Prostate gland (tissue), 2 donors: ENCODE measurements at regions not wholly inside any gene's neighbourhood (a gene's known extent, or its start where the extent isn't known, plus 50 kb on each side); places are given as distances from the start of the nearest gene placed in this dataset.

Experiments used
- DNase-seq: peaks from one replicate; pipeline ENCODE4 v3.0.0-alpha.2; 2019; ENCODE audit warnings: low spot score
- H3K27ac ChIP-seq, 2 donors: fragments of 200-600 bp; sonication (generic); 2 replicates each; pipeline ENCODE4 v1.5.1; 2017 to 2019
- H3K27me3 ChIP-seq: fragments of 200-600 bp; sonication (generic); replicated peaks from 2 replicates; pipeline ENCODE4 v1.5.1; 2019; ENCODE audit not compliant: insufficient read depth
- H3K36me3 ChIP-seq, 2 donors: fragments of 200-600 bp; sonication (generic); 1 replicate in 1 of 2; 2 replicates in 1 of 2; pipeline versions ENCODE4 v1.5.1 to v1.8.1; 2017 to 2019
- H3K4me1 ChIP-seq: fragments of 200-600 bp; sonication (generic); replicated peaks from 2 replicates; pipeline ENCODE4 v1.5.1; 2019
- H3K4me3 ChIP-seq, 2 donors: fragments of 200-600 bp; sonication (generic); 2 replicates each; pipeline ENCODE4 v1.5.1; 2017 to 2019
- H3K9me3 ChIP-seq: fragments of 200-600 bp; sonication (generic); 2 replicates; pipeline ENCODE4 v1.5.1; 2017
- POLR2A ChIP-seq: fragments of 450-650 bp; IDR thresholded peaks from one replicate; pipeline ENCODE4 v1.6.1; 2016; ENCODE audit warnings: antibody characterized with exemption, mild to moderate bottlenecking
- POLR2AphosphoS5 ChIP-seq: sonication (generic); formaldehyde crosslinking; IDR thresholded peaks from one replicate; pipeline ENCODE4 v1.6.1; 2017; ENCODE audit warnings: antibody characterized with exemption
- WGBS: methylation state at CpG from one replicate; pipeline ENCODE4 v1.1.5; 2018; 5-methylcytosine and 5-hydroxymethylcytosine counted together
- intact Hi-C: fragments of 100-400 bp; cut with DNase I; formaldehyde crosslinking; loops from one replicate; pipeline ENCODE4 v1.14.2; 2022
- TF ChIP-seq, protein P1 (sequence below), 4 experiments: fragments of 200-600 bp in 2 of 4; fragments of 450-650 bp in 2 of 4; sonication (generic) in 2 of 4; IDR thresholded peaks; 1 replicate in 3 of 4; 2 replicates in 1 of 4; pipeline ENCODE4 v1.5.1; 2016 to 2019; ENCODE audit warnings: antibody characterized with exemption in 4 of 4, mild to moderate bottlenecking in 2 of 4, moderate library complexity in 2 of 4

DNA sequence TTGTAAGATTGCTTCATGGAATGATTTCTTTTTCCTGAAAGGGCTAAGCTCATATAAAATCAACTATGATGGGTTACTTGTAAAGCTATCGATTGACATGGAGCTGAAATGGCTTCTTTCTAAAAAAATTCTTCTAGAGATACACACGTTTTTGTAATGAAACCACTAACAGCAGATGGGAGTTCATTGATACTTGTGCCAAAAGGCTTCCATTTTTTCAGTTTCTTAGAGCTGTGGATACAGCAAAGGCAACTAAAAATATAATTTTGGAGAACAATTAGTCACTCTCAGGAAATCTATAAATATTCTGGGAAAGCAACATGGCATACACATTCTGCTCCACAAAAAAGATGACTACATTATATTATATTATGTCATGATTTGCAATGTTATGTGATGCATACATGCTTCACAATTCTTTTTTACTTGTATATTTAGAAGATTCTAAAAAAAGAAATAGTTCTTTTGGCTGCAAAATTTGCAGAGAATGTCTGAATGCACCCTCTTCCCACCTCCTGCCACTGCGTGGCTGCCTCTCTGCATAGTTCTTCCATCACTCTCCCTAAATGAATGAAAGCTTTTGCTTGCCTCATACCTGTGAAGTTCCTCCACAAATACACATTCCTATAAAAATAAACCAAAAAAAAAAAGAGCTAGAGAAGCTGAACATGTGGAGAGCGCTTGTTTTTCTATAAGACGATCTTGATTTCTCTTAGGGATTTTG is 802.5 kb downstream of the EFNB2 start:
- Histone ChIP-seq H3K36me3 (no peaks in the 10 kb centered on the region), H3K27me3 (no peaks in the 10 kb centered on the region), H3K9me3 (no peaks in the 10 kb centered on the region), H3K27ac (no peak overlapping the region), H3K4me3 (no peak overlapping the region), H3K4me1 (no peaks in the 10 kb centered on the region)
- no peak for DNase-seq
- TF ChIP-seq POLR2AphosphoS5 (no peak), POLR2A (no peak)
- TF ChIP-seq, protein P1, sequence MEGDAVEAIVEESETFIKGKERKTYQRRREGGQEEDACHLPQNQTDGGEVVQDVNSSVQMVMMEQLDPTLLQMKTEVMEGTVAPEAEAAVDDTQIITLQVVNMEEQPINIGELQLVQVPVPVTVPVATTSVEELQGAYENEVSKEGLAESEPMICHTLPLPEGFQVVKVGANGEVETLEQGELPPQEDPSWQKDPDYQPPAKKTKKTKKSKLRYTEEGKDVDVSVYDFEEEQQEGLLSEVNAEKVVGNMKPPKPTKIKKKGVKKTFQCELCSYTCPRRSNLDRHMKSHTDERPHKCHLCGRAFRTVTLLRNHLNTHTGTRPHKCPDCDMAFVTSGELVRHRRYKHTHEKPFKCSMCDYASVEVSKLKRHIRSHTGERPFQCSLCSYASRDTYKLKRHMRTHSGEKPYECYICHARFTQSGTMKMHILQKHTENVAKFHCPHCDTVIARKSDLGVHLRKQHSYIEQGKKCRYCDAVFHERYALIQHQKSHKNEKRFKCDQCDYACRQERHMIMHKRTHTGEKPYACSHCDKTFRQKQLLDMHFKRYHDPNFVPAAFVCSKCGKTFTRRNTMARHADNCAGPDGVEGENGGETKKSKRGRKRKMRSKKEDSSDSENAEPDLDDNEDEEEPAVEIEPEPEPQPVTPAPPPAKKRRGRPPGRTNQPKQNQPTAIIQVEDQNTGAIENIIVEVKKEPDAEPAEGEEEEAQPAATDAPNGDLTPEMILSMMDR (IDR thresholded peaks at IDR 0.05), result no peak
- intact Hi-C loops, result no loop called here
- WGBS, result 76% methylated on average over 5 of the region's 5 CpGs

DNA sequence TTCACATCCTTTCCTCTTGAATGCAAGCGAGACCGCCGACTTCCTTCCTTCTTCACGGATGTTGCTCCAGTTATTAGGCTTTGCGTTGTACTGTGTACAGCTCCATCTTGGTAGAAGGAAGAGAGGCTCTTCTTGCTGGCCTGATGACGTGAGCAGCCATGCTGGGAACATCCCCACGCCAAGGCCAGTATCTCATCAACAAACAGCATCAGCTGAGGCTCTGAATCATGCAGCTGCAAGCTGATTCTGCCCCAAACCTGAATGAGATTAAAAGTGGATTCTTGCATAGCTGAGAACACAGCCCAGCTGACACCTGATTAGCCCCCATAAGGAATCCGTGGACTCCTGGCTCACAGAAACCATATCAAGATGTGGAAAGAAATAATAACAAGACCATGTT is 809.6 kb downstream of the EFNB2 start:
- DNase-seq, result no peak
- H3K36me3 ChIP-seq, result no peaks in the 10 kb centered on the region
- H3K4me3 ChIP-seq, result no peak overlapping the region
- H3K4me1 ChIP-seq, result no peaks in the 10 kb centered on the region
- H3K27me3 ChIP-seq, result no peaks in the 10 kb centered on the region
- H3K9me3 ChIP-seq, result no peaks in the 10 kb centered on the region
- TF ChIP-seq, protein P1 (IDR thresholded peaks at IDR 0.05), result no peak
- TF ChIP-seq POLR2AphosphoS5 (no peak), POLR2A (no peak)
- H3K27ac ChIP-seq, result no peak overlapping the region
- WGBS, result 93% methylated on average over 8 of the region's 8 CpGs
- intact Hi-C loops, result no loop called here

DNA sequence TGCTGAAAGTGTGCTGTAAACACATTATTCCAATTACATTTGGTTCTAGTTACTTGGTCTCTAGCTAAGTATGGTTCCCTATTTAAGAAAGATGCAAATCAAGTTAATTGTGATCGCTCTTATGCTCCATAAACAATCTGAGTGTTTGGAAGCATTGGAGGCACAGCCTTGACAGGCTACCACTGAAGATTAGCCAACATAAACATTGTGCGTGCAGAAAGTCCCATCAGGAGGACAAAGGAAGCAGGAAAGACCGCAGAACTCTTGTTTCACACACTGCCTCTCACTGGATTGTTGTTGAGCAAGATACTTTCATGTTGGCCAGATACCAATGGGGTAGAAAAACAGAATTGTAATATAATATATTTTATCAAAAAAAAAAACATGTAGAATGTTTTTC is 814.4 kb downstream of the EFNB2 start:
- DNase-seq, result peak; percentile 13
- Histone ChIP-seq H3K36me3 (no peaks in the 10 kb centered on the region), H3K27me3 (no peaks in the 10 kb centered on the region), H3K4me3 (no peak overlapping the region), H3K27ac (no peak overlapping the region), H3K9me3 (no peaks in the 10 kb centered on the region), H3K4me1 (no peaks in the 10 kb centered on the region)
- intact Hi-C loops, result no loop called here
- TF ChIP-seq, protein P1 (IDR thresholded peaks at IDR 0.05), result no peak
- TF ChIP-seq POLR2AphosphoS5 (peak; percentile 22), POLR2A (no peak)
- WGBS, result 15% methylated on average over 3 of the region's 3 CpGs

DNA sequence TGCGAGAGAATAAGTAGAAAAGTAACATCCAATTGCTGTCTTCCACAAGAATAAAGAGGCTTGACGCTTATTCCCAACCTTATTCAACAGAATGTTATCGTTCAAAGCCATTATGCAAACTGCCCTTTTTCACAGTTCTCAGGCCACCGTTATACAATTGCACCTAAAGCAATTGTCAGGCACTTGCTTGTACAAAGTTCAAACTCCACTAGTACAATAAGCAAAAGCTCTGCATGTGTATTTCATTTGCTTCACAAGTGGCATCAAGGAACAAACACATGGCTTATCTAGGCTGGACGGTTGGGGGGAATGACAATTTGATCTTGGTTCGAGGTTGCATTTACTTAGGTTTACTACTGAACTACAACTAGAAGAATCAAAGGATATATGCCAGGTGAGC is 815.6 kb downstream of the EFNB2 start:
- no peak for DNase-seq
- intact Hi-C loops, result no loop called here
- TF ChIP-seq, protein P1 (IDR thresholded peaks at IDR 0.05), result no peak
- TF ChIP-seq POLR2A (no peak), POLR2AphosphoS5 (no peak)
- no peak overlapping the region for H3K4me3 ChIP-seq
- H3K9me3 ChIP-seq, result no peaks in the 10 kb centered on the region
- no peaks in the 10 kb centered on the region for H3K27me3 ChIP-seq
- no peaks in the 10 kb centered on the region for H3K4me1 ChIP-seq
- H3K27ac ChIP-seq, result no peak overlapping the region
- H3K36me3 ChIP-seq, result no peaks in the 10 kb centered on the region
- 79% methylated on average over 6 of the region's 6 CpGs for WGBS

DNA sequence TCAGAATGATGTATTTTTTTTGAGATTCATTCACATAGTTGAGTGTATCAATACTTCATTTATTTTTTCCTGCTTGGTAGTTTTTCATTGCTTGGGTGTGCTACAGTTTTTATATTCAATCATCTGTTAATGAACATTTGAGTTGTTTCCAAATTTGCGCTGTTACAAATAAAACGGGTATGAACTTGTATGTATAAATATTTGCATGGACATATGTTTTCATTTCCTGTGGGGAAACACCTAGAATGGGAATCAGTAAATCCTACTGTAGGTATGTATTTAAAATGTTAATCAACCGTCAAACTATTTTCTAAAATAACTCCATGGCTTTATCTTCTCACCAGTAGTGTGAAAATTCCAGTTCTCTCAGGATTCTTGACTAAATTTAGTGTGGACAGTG is 826.3 kb downstream of the EFNB2 start:
- no peaks in the 10 kb centered on the region for H3K9me3 ChIP-seq
- TF ChIP-seq, protein P1 (IDR thresholded peaks at IDR 0.05), result no peak
- TF ChIP-seq POLR2A (no peak), POLR2AphosphoS5 (no peak)
- WGBS, result 79% methylated on average over 3 of the region's 3 CpGs
- no peak overlapping the region for H3K4me3 ChIP-seq
- intact Hi-C loops, result no loop called here
- no peaks in the 10 kb centered on the region for H3K36me3 ChIP-seq
- H3K27me3 ChIP-seq, result no peaks in the 10 kb centered on the region
- no peak overlapping the region for H3K27ac ChIP-seq
- DNase-seq, result no peak
- no peaks in the 10 kb centered on the region for H3K4me1 ChIP-seq
